Suprapubic skin (tissue), 4 donors: ENCODE measurements at regions not wholly inside any gene's neighbourhood (a gene's known extent, or its start where the extent isn't known, plus 50 kb on each side); places are given as distances from the start of the nearest gene placed in this dataset.
"Not testable (repeated sequence)": the region's sequence is repeated elsewhere in the genome, so short reads cannot be mapped to it uniquely, and the experiment has no call there.

Source experiments
- DNase-seq, 2 donors: peaks; one replicate each; pipeline ENCODE4 v3.0.0-alpha.2; 2019; ENCODE audit warnings: low spot score in 2 of 2
- H3K27ac ChIP-seq: fragments of 200-600 bp; sonication (generic); one replicate; pipeline ENCODE4 v1.5.1; 2019
- H3K27me3 ChIP-seq: fragments of 200-600 bp; sonication (generic); one replicate; pipeline ENCODE4 v1.5.1; 2019
- H3K36me3 ChIP-seq: fragments of 200-600 bp; sonication (generic); one replicate; pipeline ENCODE4 v1.5.1; 2019
- H3K4me1 ChIP-seq: fragments of 200-600 bp; sonication (generic); one replicate; pipeline ENCODE4 v1.5.1; 2019
- H3K4me3 ChIP-seq: fragments of 200-600 bp; sonication (generic); one replicate; pipeline ENCODE4 v1.5.1; 2019; ENCODE audit warnings: mild to moderate bottlenecking
- H3K9me3 ChIP-seq: fragments of 200-600 bp; sonication (generic); one replicate; pipeline ENCODE4 v1.5.1; 2019
- CTCF ChIP-seq, 2 donors: fragments of 200-600 bp in 1 of 2; fragments of 450-650 bp in 1 of 2; sonication (generic) in 1 of 2; IDR thresholded peaks; one replicate each; pipeline ENCODE4 v1.5.1; 2016 to 2019; ENCODE audit warnings: antibody characterized with exemption in 2 of 2, mild to moderate bottlenecking in 1 of 2, moderate library complexity in 1 of 2
- EP300 ChIP-seq: sonication (generic); formaldehyde crosslinking; IDR thresholded peaks from one replicate; pipeline ENCODE4 v1.6.1; 2017; ENCODE audit warnings: antibody characterized with exemption
- POLR2A ChIP-seq, 2 donors: fragments of 450-650 bp; IDR thresholded peaks; one replicate each; pipeline ENCODE4 v1.6.1; 2017; ENCODE audit warnings: antibody characterized with exemption in 2 of 2, mild to moderate bottlenecking in 2 of 2, moderate library complexity in 2 of 2
- POLR2AphosphoS5 ChIP-seq, 3 donors: sonication (generic); formaldehyde crosslinking; IDR thresholded peaks; one replicate each; pipeline ENCODE4 v1.6.1; 2017; ENCODE audit warnings: antibody characterized with exemption in 3 of 3
- WGBS: methylation state at CpG from one replicate; pipeline ENCODE4 v1.1.5; 2018; 5-methylcytosine and 5-hydroxymethylcytosine counted together

DNA sequence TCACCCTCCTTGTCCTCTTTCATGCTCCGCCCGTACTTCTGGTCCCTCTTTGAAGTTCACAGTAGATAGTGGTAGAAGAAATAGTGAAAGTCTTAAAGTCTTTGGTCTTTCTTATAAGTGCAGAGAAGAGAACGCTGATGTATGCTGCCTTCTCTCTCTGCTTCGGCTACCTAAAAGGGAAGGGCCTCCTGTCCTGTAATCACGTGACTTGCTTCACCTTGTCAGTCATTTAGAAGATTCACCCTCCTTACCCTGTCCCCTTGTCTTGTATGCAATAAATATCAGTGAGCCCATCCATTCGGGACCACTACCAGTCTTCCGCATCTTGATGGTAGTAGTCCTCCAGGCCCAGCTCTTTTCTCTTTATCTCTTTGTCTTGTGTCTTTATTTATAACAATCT lies 144.6 kb downstream of the ARL4C start:
- H3K27ac ChIP-seq, result no peak overlapping the region
- 95% methylated on average over 7 of the region's 7 CpGs for WGBS
- no peaks in the 10 kb centered on the region for H3K36me3 ChIP-seq
- no peak overlapping the region for H3K4me3 ChIP-seq
- no peaks in the 10 kb centered on the region for H3K9me3 ChIP-seq
- no peaks in the 10 kb centered on the region for H3K27me3 ChIP-seq
- no peaks in the 10 kb centered on the region for H3K4me1 ChIP-seq
- DNase-seq, result no peak
- TF ChIP-seq POLR2A (IDR thresholded peaks at IDR 0.05) (no peak), CTCF (IDR thresholded peaks at IDR 0.05) (no peak), POLR2AphosphoS5 (IDR thresholded peaks at IDR 0.05) (no peak)

- DNase-seq, H3K36me3 ChIP-seq, H3K4me1 ChIP-seq, H3K27ac ChIP-seq, H3K9me3 ChIP-seq, H3K4me3 ChIP-seq, H3K27me3 ChIP-seq: not testable (repeated sequence)
- 92% methylated on average over 8 of the region's 10 CpGs for WGBS
These were observed 145.0 kb downstream of the ARL4C start for GRCh38 chr2:234351866-234352265.

DNA sequence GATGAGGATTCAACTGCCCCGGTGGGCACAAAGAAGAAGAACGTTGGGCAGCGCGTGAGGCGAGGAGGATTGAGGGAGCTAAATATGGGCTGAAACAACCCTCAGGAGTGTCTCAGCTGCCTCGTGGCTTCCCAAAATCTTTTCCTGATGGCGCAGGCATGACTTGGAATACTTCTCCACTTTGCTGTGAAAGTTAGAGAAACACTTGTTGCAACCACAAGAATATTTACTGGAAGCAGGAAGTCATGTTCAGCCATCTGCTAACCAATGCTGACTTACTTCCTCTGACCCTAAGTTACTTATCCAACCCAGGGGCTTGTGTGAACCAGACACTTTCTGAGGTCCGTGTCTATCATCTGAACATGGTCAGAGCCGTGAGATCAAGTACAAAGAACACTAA lies 148.8 kb downstream of the ARL4C start:
- TF ChIP-seq CTCF (IDR thresholded peaks at IDR 0.05) (no peak), POLR2A (IDR thresholded peaks at IDR 0.05) (no peak), EP300 (no peak), POLR2AphosphoS5 (IDR thresholded peaks at IDR 0.05) (no peak)
- Histone ChIP-seq H3K4me3 (no peak overlapping the region), H3K27ac (no peak overlapping the region), H3K27me3 (no peaks in the 10 kb centered on the region), H3K36me3 (no peaks in the 10 kb centered on the region), H3K9me3 (no peaks in the 10 kb centered on the region), H3K4me1 (no peaks in the 10 kb centered on the region)
- 79% methylated on average over 9 of the region's 9 CpGs for WGBS
- DNase-seq, result no peak

DNA sequence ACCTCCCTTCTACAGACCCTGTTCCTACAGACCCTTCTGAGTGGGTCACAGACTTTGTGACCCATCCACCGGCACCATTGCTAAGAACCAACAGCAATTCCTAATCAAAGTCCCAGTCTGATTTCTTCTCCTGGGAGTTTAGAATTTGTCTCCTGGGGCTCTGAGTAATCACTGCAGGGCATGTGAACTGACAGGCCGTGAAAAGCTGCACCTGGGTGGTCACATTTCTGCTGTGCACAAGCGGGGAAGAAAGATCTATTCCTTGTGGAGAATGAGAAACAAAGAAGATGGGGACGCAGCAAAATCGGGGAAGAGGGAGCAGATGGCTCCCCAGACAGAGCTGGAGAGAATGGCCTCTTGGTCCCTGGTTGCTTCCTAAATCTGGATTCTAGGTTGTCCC lies 151.0 kb downstream of the ARL4C start:
- 95% methylated on average over 5 of the region's 5 CpGs for whole genome bisulfite sequencing
- Histone ChIP-seq H3K4me3 (no peak overlapping the region), H3K9me3 (no peaks in the 10 kb centered on the region), H3K4me1 (no peaks in the 10 kb centered on the region), H3K27me3 (no peaks in the 10 kb centered on the region), H3K36me3 (no peaks in the 10 kb centered on the region), H3K27ac (no peak overlapping the region)
- DNase-seq, result no peak
- TF ChIP-seq CTCF (IDR thresholded peaks at IDR 0.05) (no peak), POLR2AphosphoS5 (IDR thresholded peaks at IDR 0.05) (no peak), EP300 (no peak), POLR2A (IDR thresholded peaks at IDR 0.05) (no peak)

DNA sequence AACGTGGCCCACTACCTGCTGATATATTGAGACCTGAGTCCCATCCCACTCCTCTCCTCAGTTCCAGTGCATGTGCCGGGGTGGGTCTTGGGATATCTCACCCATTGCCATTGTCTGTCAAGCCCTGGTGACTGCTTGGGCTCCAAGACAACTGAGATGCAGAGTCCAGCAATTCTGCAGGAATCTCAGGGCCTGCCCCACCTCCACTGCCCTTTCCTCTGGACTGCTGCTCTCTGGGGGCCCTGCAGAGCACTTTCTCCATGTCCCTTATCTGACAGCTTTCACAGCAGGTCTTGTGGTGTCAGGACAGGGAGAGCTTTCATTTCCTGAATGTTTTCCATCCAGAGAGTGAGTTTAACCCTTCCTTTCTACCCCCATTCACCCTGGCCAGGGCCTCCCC lies 152.9 kb downstream of the ARL4C start:
- no peak overlapping the region for H3K27ac ChIP-seq
- H3K27me3 ChIP-seq, result no peaks in the 10 kb centered on the region
- no peak for TF ChIP-seq CTCF (IDR thresholded peaks at IDR 0.05)
- no peak for TF ChIP-seq POLR2AphosphoS5 (IDR thresholded peaks at IDR 0.05)
- no peak for TF ChIP-seq EP300
- no peak for TF ChIP-seq POLR2A (IDR thresholded peaks at IDR 0.05)
- DNase-seq, result no peak
- H3K4me3 ChIP-seq, result no peak overlapping the region
- H3K9me3 ChIP-seq, result peaks cover 4% of the 10 kb centered on the region
- no peaks in the 10 kb centered on the region for H3K4me1 ChIP-seq
- 100% methylated on average over 2 of the region's 2 CpGs for WGBS
- H3K36me3 ChIP-seq, result no peaks in the 10 kb centered on the region

GRCh38 chr2:234343372-234343771 lies 153.5 kb downstream of the ARL4C start:
- Histone ChIP-seq H3K27me3 (no peaks in the 10 kb centered on the region), H3K36me3 (no peaks in the 10 kb centered on the region), H3K27ac (no peak overlapping the region), H3K9me3 (peaks cover 4% of the 10 kb centered on the region), H3K4me3 (no peak overlapping the region), H3K4me1 (no peaks in the 10 kb centered on the region)
- TF ChIP-seq EP300 (no peak), POLR2A (IDR thresholded peaks at IDR 0.05) (no peak), POLR2AphosphoS5 (IDR thresholded peaks at IDR 0.05) (no peak), CTCF (IDR thresholded peaks at IDR 0.05) (no peak)
- whole genome bisulfite sequencing, result 73% methylated on average over 1 of the region's 1 CpG
- DNase-seq, result no peak
